GM23338 (cell line): ENCODE measurements at regions not wholly inside any gene's neighbourhood (a gene's known extent, or its start where the extent isn't known, plus 50 kb on each side); places are given as distances from the start of the nearest gene placed in this dataset.
"Not testable (repeated sequence)": the region's sequence is repeated elsewhere in the genome, so short reads cannot be mapped to it uniquely, and the experiment has no call there.

Experiments used
- ATAC-seq: fragments of 200-7000 bp; cut with Tn5 transposase; 3 replicates; pipeline ENCODE4 v1.9.1; 2020
- DNase-seq: peaks from one replicate; pipeline ENCODE4 v3.0.0-alpha.2; 2015; ENCODE audit warnings: low spot score
- H2AFZ ChIP-seq: fragments of 200-600 bp; sonication (generic); 2 replicates; pipeline ENCODE4 v1.8.0; 2016; ENCODE audit warnings: antibody characterized with exemption, mild to moderate bottlenecking, moderate library complexity
- H3F3A ChIP-seq: fragments of 200-600 bp; sonication (generic); replicated peaks from 2 replicates; pipeline ENCODE4 v1.8.0; 2017; ENCODE audit warnings: antibody characterized with exemption, mixed run types, low read depth
- H3K27ac ChIP-seq: fragments of 200-600 bp; sonication (generic); 2 replicates; pipeline ENCODE4 v1.6.1; 2016; ENCODE audit warnings: low read depth
- H3K27me3 ChIP-seq: fragments of 200-600 bp; sonication (generic); 2 replicates; pipeline ENCODE4 v1.8.0; 2016; ENCODE audit warnings: mild to moderate bottlenecking, mixed run types, moderate library complexity; ENCODE audit not compliant: insufficient read depth
- H3K36me3 ChIP-seq: fragments of 200-600 bp; sonication (generic); 2 replicates; pipeline ENCODE4 v1.8.0; 2016; ENCODE audit warnings: mild to moderate bottlenecking; ENCODE audit not compliant: insufficient read depth
- H3K4me1 ChIP-seq: fragments of 200-600 bp; sonication (generic); 2 replicates; pipeline ENCODE4 v1.8.0; 2016; ENCODE audit warnings: mild to moderate bottlenecking, moderate library complexity; ENCODE audit not compliant: insufficient read depth
- H3K4me2 ChIP-seq: fragments of 200-600 bp; sonication (generic); 2 replicates; pipeline ENCODE4 v1.7.1; 2017; ENCODE audit warnings: mixed run types
- H3K4me3 ChIP-seq: fragments of 200-600 bp; sonication (generic); 2 replicates; pipeline ENCODE4 v1.6.1; 2016; ENCODE audit warnings: mixed run types
- H3K79me2 ChIP-seq: fragments of 200-600 bp; sonication (generic); replicated peaks from 2 replicates; pipeline ENCODE4 v1.8.0; 2017; ENCODE audit warnings: mild to moderate bottlenecking; ENCODE audit not compliant: insufficient read depth
- H3K9me2 ChIP-seq: fragments of 200-600 bp; sonication (generic); 2 replicates; pipeline ENCODE4 v1.8.0; 2017; ENCODE audit not compliant: insufficient read depth
- H4K20me1 ChIP-seq: fragments of 200-600 bp; sonication (generic); replicated peaks from 2 replicates; pipeline ENCODE4 v1.8.0; 2017; ENCODE audit warnings: mild to moderate bottlenecking; ENCODE audit not compliant: insufficient read depth
- H3K27ac Mint-ChIP-seq: 2 replicates; pipeline ENCODE4 v1.8.0; 2020; ENCODE audit warnings: inconsistent platforms, mild to moderate bottlenecking, moderate library complexity, mixed read lengths
- H3K27me3 Mint-ChIP-seq: 3 replicates; pipeline ENCODE4 v1.8.0; 2022; ENCODE audit warnings: low read depth, mild to moderate bottlenecking, moderate library complexity, mixed read lengths, inconsistent platforms; ENCODE audit not compliant: insufficient read depth, poor library complexity
- H3K36me3 Mint-ChIP-seq: 3 replicates; pipeline ENCODE4 v1.8.0; 2021; ENCODE audit warnings: low read depth, mild to moderate bottlenecking, inconsistent platforms, moderate library complexity, mixed read lengths
- H3K4me1 Mint-ChIP-seq: 3 replicates; pipeline ENCODE4 v1.8.0; 2020; ENCODE audit warnings: mild to moderate bottlenecking, inconsistent platforms, mixed read lengths
- H3K4me3 Mint-ChIP-seq: 3 replicates; pipeline ENCODE4 v1.8.0; 2021; ENCODE audit warnings: moderate library complexity, mild to moderate bottlenecking, inconsistent platforms, mixed read lengths
- H3K9me3 Mint-ChIP-seq: 3 replicates; pipeline ENCODE4 v1.8.0; 2020; ENCODE audit warnings: moderate library complexity, mild to moderate bottlenecking, inconsistent platforms, mixed read lengths
- POLR2AphosphoS5 ChIP-seq: IDR thresholded peaks from 2 replicates; pipeline ENCODE4 v1.6.1; 2016; ENCODE audit warnings: antibody characterized with exemption, low read depth
- ZNF331 ChIP-seq: fragments of 250-450 bp; sonication (Bioruptor Pico); IDR thresholded peaks from 2 replicates; pipeline ENCODE4 v1.5.0; 2020; ENCODE audit warnings: low read depth, mild to moderate bottlenecking, moderate library complexity
- TF ChIP-seq, protein P1 (sequence below): fragments of 250-450 bp; sonication (Bioruptor Pico); IDR thresholded peaks from 2 replicates; pipeline ENCODE4 v1.5.0; 2020; ENCODE audit warnings: mild to moderate bottlenecking, moderate library complexity

DNA sequence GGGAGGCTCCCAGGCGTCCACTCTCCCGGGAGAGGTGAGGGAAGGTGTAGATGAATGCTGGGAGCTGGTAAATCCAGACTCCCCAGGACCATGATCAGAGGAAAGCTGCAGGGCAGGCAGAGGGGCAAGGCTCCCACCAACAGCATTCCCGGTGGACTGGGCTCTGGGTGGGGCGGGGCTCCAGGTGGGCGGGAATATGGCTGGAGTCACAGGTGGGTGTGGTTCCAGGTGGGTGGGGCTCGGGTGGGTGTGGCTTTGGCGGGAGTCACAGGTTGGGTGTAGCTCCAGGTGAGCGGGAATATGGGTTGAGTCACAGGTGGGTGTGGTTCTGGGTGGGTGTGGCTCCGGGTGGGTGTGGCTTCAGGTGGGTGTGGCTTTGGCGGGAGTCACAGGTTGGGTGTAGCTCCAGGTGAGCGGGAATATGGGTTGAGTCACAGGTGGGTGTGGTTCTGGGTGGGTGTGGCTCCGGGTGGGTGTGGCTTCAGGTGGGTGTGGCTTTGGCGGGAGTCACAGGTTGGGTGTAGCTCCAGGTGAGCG lies 117.7 kb downstream of the FAM53A start:
- H3K4me2 ChIP-seq, result peak overlapping the region; percentile 64
- not testable (repeated sequence) for H4K20me1 ChIP-seq, H3K4me1 Mint-ChIP-seq, H3K9me2 ChIP-seq, H3K36me3 ChIP-seq, H3K27ac ChIP-seq, H3K36me3 Mint-ChIP-seq, H3K79me2 ChIP-seq, H3K27me3 ChIP-seq, H3F3A ChIP-seq, H3K9me3 Mint-ChIP-seq, H3K27ac Mint-ChIP-seq, H3K4me1 ChIP-seq
- H3K4me3 Mint-ChIP-seq, result peak overlapping the region; percentile 43
- ATAC-seq (peak; percentile 55), DNase-seq (peak; percentile 86)
- H3K4me3 ChIP-seq, result 0 out of 2 replicates have a peak overlapping the region, but pooled peaks have one; percentile 37
- peak overlapping the region; percentile 91; the same call in 1 of the 2 replicates for H2AFZ ChIP-seq
- peak; percentile 35; the same call in 1 of the 2 replicates for TF ChIP-seq POLR2AphosphoS5
- peaks cover 23% of the 10 kb centered on the region for H3K27me3 Mint-ChIP-seq

DNA sequence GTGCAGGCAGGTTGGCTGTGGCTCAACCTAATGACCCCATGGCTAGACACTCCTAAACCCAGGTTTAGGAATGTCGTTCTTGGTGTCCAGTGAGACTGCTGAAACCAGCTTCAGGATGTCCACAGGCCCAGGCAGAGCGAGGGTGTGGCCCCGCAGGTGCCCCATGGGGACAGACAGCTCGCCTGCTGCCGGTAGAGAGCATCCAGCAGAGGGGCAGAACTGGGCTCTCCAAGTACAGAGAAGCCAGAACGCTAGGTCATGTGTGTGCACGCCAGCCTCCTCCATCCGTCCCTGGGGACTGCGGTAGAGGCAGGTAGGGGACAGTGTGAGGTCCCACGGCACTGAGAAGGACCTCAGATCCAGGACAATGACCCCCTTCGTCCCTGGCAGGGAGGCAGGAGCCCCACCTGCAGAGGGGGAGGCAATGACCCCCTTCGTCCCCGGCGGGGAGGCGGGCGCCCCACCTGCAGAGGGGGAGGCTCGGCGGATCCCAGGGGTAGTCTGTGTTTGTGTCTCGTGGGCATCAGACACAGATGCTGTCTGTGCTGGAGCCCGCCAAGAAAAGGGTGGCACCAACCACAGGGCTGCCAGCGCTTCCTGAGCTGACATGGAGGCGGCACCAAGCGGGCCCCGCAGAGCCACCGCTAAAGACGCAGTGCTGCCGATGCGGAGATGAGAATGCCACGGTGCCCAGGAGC lies 118.4 kb downstream of the FAM53A start:
- ATAC-seq (peak; percentile 11), DNase-seq (peak; percentile 24)
- no peaks in the 10 kb centered on the region for H4K20me1 ChIP-seq
- no peaks in the 10 kb centered on the region for H3K36me3 ChIP-seq
- Mint-ChIP-seq H3K9me3 (no peaks in the 10 kb centered on the region; the same call in 2 of the 3 replicates), H3K4me1 (peaks cover 4% of the 10 kb centered on the region; the same call in 2 of the 3 replicates), H3K36me3 (no peaks in the 10 kb centered on the region), H3K27me3 (peaks cover 22% of the 10 kb centered on the region), H3K4me3 (peak overlapping the region; percentile 43), H3K27ac (no peak overlapping the region)
- H3K27ac ChIP-seq, result no peak overlapping the region
- H3K79me2 ChIP-seq, result no peaks in the 10 kb centered on the region
- H2AFZ ChIP-seq, result peak overlapping the region; percentile 91; the same call in 1 of the 2 replicates
- H3K4me1 ChIP-seq, result peaks cover 6% of the 10 kb centered on the region; the same call in 1 of the 2 replicates
- no peak for TF ChIP-seq ZNF331 (CRISPR knock-in tag)
- TF ChIP-seq, protein P1, sequence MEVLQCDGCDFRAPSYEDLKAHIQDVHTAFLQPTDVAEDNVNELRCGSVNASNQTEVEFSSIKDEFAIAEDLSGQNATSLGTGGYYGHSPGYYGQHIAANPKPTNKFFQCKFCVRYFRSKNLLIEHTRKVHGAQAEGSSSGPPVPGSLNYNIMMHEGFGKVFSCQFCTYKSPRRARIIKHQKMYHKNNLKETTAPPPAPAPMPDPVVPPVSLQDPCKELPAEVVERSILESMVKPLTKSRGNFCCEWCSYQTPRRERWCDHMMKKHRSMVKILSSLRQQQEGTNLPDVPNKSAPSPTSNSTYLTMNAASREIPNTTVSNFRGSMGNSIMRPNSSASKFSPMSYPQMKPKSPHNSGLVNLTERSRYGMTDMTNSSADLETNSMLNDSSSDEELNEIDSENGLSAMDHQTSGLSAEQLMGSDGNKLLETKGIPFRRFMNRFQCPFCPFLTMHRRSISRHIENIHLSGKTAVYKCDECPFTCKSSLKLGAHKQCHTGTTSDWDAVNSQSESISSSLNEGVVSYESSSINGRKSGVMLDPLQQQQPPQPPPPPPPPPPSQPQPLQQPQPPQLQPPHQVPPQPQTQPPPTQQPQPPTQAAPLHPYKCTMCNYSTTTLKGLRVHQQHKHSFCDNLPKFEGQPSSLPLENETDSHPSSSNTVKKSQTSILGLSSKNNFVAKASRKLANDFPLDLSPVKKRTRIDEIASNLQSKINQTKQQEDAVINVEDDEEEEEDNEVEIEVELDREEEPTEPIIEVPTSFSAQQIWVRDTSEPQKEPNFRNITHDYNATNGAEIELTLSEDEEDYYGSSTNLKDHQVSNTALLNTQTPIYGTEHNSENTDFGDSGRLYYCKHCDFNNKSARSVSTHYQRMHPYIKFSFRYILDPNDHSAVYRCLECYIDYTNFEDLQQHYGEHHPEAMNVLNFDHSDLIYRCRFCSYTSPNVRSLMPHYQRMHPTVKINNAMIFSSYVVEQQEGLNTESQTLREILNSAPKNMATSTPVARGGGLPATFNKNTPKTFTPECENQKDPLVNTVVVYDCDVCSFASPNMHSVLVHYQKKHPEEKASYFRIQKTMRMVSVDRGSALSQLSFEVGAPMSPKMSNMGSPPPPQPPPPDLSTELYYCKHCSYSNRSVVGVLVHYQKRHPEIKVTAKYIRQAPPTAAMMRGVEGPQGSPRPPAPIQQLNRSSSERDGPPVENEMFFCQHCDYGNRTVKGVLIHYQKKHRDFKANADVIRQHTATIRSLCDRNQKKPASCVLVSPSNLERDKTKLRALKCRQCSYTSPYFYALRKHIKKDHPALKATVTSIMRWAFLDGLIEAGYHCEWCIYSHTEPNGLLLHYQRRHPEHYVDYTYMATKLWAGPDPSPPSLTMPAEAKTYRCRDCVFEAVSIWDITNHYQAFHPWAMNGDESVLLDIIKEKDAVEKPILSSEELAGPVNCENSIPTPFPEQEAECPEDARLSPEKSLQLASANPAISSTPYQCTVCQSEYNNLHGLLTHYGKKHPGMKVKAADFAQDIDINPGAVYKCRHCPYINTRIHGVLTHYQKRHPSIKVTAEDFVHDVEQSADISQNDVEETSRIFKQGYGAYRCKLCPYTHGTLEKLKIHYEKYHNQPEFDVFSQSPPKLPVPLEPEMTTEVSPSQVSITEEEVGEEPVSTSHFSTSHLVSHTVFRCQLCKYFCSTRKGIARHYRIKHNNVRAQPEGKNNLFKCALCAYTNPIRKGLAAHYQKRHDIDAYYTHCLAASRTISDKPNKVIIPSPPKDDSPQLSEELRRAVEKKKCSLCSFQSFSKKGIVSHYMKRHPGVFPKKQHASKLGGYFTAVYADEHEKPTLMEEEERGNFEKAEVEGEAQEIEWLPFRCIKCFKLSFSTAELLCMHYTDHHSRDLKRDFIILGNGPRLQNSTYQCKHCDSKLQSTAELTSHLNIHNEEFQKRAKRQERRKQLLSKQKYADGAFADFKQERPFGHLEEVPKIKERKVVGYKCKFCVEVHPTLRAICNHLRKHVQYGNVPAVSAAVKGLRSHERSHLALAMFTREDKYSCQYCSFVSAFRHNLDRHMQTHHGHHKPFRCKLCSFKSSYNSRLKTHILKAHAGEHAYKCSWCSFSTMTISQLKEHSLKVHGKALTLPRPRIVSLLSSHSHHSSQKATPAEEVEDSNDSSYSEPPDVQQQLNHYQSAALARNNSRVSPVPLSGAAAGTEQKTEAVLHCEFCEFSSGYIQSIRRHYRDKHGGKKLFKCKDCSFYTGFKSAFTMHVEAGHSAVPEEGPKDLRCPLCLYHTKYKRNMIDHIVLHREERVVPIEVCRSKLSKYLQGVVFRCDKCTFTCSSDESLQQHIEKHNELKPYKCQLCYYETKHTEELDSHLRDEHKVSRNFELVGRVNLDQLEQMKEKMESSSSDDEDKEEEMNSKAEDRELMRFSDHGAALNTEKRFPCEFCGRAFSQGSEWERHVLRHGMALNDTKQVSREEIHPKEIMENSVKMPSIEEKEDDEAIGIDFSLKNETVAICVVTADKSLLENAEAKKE (CRISPR knock-in tag), result no peak
- H3K9me2 ChIP-seq, result no peaks in the 10 kb centered on the region
- no peaks in the 10 kb centered on the region for H3K27me3 ChIP-seq
- 0 out of 2 replicates have a peak overlapping the region, but pooled peaks have one; percentile 37 for H3K4me3 ChIP-seq
- H3K4me2 ChIP-seq, result peak overlapping the region; percentile 64
- H3F3A ChIP-seq, result no peaks in the 10 kb centered on the region
